ENCODE measurements at regions not wholly inside any gene's neighbourhood (a gene's known extent, or its start where the extent isn't known, plus 50 kb on each side); places are given as distances from the start of the nearest gene placed in this dataset.

DNA sequence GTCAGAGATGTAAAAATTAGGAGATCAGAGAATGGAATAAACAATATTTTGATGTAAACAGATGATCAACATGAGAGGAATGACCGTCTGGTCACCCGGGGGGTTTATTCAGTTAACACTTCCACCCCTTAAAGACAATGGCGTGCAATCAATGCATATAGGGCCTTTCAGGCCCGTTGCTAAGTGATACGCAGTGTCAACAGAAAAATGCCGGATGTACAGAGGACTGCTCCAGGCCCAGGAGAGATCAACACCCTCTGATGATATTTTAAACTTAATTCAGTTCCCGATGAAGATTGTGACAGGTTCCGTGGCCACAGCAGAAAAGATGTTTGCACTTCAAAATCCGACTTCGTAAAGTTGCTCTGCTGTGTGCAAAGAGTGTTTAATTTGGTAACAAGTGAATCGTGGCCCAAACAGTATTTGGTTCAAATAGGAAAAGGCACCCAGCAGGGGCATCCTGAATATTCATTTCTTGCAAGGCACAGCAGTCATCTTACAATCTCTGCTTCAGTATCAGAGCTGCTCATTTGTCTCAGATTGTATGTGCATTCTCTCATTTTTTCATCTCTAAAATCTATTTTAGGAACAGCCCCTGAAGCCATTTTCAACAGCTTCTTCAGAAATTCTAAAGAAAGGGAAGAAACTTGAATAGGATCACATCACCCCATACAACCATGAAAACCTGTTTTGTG, 72.6 kb downstream of the FOXB1 start:
- Histone ChIP-seq H3K4me2 (no peak overlapping the region), H3K9me3 (no peaks in the 10 kb centered on the region), H3K4me1 (no peaks in the 10 kb centered on the region), H3K27ac (no peak overlapping the region), H3K4me3 (no peak overlapping the region)
- TF ChIP-seq RCOR1 (IDR thresholded peaks at IDR 0.05; ENCODE audit: low read depth, low read length) = no peak
- no peak for TF ChIP-seq SREBF2 (IDR thresholded peaks at IDR 0.05)
- no peak for TF ChIP-seq CBX8 (IDR thresholded peaks at IDR 0.05)
- TF ChIP-seq NPAS2 (CRISPR knock-in tag; IDR thresholded peaks at IDR 0.05; ENCODE audit: borderline replicate concordance) = no peak
- TF ChIP-seq, protein P1, sequence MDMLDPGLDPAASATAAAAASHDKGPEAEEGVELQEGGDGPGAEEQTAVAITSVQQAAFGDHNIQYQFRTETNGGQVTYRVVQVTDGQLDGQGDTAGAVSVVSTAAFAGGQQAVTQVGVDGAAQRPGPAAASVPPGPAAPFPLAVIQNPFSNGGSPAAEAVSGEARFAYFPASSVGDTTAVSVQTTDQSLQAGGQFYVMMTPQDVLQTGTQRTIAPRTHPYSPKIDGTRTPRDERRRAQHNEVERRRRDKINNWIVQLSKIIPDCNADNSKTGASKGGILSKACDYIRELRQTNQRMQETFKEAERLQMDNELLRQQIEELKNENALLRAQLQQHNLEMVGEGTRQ (IDR thresholded peaks at IDR 0.05) = no peak
- TF ChIP-seq POLR2A (IDR thresholded peaks at IDR 0.05; ENCODE audit: low read length) = no peak
- TF ChIP-seq FOSL2 (IDR thresholded peaks at IDR 0.05) = no peak
- no peak for TF ChIP-seq FOSL2 (CRISPR knock-in tag; IDR thresholded peaks at IDR 0.05)
- TF ChIP-seq EHF (CRISPR knock-in tag; IDR thresholded peaks at IDR 0.05) = no peak
- TF ChIP-seq, protein P2, sequence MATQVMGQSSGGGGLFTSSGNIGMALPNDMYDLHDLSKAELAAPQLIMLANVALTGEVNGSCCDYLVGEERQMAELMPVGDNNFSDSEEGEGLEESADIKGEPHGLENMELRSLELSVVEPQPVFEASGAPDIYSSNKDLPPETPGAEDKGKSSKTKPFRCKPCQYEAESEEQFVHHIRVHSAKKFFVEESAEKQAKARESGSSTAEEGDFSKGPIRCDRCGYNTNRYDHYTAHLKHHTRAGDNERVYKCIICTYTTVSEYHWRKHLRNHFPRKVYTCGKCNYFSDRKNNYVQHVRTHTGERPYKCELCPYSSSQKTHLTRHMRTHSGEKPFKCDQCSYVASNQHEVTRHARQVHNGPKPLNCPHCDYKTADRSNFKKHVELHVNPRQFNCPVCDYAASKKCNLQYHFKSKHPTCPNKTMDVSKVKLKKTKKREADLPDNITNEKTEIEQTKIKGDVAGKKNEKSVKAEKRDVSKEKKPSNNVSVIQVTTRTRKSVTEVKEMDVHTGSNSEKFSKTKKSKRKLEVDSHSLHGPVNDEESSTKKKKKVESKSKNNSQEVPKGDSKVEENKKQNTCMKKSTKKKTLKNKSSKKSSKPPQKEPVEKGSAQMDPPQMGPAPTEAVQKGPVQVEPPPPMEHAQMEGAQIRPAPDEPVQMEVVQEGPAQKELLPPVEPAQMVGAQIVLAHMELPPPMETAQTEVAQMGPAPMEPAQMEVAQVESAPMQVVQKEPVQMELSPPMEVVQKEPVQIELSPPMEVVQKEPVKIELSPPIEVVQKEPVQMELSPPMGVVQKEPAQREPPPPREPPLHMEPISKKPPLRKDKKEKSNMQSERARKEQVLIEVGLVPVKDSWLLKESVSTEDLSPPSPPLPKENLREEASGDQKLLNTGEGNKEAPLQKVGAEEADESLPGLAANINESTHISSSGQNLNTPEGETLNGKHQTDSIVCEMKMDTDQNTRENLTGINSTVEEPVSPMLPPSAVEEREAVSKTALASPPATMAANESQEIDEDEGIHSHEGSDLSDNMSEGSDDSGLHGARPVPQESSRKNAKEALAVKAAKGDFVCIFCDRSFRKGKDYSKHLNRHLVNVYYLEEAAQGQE (IDR thresholded peaks at IDR 0.05) = no peak
- no peak for TF ChIP-seq MAX (IDR thresholded peaks at IDR 0.05)
- TF ChIP-seq JUN (IDR thresholded peaks at IDR 0.05) = no peak
- ChIA-PET CTCF (no interaction called here), POLR2A (no interaction called here)
- ATAC-seq = no peak
- WGBS (ENCODE audit: missing lambda C conversion rate) = 46% methylated on average over 11 of the region's 11 CpGs
- DNase-seq (ENCODE audit: low read depth in 1 of 2, low spot score in 1 of 2) = no peak
- FAIRE-seq = no peak

DNA sequence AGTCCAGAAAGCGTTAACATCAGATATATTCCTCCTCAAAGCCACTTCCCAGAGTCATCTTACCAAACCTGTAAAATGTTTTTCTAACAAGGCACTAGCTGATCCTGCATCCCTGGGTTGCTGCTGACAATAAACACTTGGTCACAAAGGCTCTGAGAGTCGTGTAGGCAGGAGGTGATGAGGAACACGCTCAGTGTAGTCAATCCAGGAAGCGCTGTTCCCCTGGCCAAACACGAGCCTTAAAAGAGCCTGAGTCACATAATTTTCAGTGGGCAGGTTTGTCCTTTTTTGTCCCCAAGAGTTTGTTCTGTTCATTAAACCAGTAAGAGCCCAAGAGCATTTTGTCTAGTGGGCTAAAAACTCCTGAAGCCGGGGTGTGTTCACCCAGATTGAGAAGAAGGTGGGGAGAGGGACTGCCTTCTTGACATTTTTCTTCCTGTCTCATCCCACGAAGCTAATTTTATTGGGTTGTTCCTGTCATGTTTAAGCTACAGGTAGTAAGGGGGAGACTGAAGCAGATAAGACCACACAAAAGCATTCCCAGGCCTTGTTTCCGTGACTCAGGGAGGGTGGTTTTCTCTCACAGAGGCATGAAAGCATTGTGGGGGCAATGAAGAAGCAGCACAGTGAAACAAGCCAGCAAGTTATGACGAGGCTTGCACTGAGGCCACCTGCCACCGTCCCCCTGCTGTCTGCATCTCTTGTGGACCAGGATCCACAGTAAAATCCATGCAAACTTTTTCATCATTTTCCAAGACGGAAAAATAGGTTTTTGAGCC, 73.7 kb downstream of the FOXB1 start:
- no peak for DNase-seq (ENCODE audit: low read depth in 1 of 2, low spot score in 1 of 2)
- ChIA-PET POLR2A (no interaction called here), CTCF (no interaction called here)
- H3K4me2 ChIP-seq = no peak overlapping the region
- no peak overlapping the region for H3K27ac ChIP-seq
- no peak overlapping the region for H3K4me3 ChIP-seq
- no peak for FAIRE-seq
- no peak for TF ChIP-seq ZNF302 (CRISPR knock-in tag; IDR thresholded peaks at IDR 0.05)
- no peak for TF ChIP-seq CEBPB (IDR thresholded peaks at IDR 0.05)
- no peak for TF ChIP-seq POLR2AphosphoS2 (conservative IDR thresholded peaks at IDR 0.05; ENCODE audit: low read length)
- TF ChIP-seq HOXA7 (CRISPR knock-in tag; IDR thresholded peaks at IDR 0.05) = no peak
- no peak for TF ChIP-seq FOSB (CRISPR knock-in tag; IDR thresholded peaks at IDR 0.05)
- no peak for TF ChIP-seq BCL3 (IDR thresholded peaks at IDR 0.05)
- TF ChIP-seq EP300 (IDR thresholded peaks at IDR 0.05) = no peak
- no peak for TF ChIP-seq ATOH8 (CRISPR knock-in tag; IDR thresholded peaks at IDR 0.05; ENCODE audit: low read depth)
- TF ChIP-seq FOXS1 (CRISPR knock-in tag; IDR thresholded peaks at IDR 0.05) = no peak
- TF ChIP-seq, protein P2 (IDR thresholded peaks at IDR 0.05) = no peak
- 54% methylated on average over 11 of the region's 11 CpGs for WGBS (ENCODE audit: missing lambda C conversion rate)
- H3K4me1 ChIP-seq = no peaks in the 10 kb centered on the region
- ATAC-seq = no peak
- H3K9me3 ChIP-seq = no peaks in the 10 kb centered on the region

Measured in A549 (cell line).